Activated T-cell treated with anti-CD3 and anti-CD28 coated beads for 24 hours (primary cell): ENCODE measurements at regions not wholly inside any gene's neighbourhood (a gene's known extent, or its start where the extent isn't known, plus 50 kb on each side); places are given as distances from the start of the nearest gene placed in this dataset.
"Not testable (repeated sequence)": the region's sequence is repeated elsewhere in the genome, so short reads cannot be mapped to it uniquely, and the experiment has no call there.

ENCODE experiments used
- DNase-seq: peaks from one replicate; pipeline ENCODE4 v3.0.0-alpha.2; 2020; ENCODE audit warnings: low read depth

DNA sequence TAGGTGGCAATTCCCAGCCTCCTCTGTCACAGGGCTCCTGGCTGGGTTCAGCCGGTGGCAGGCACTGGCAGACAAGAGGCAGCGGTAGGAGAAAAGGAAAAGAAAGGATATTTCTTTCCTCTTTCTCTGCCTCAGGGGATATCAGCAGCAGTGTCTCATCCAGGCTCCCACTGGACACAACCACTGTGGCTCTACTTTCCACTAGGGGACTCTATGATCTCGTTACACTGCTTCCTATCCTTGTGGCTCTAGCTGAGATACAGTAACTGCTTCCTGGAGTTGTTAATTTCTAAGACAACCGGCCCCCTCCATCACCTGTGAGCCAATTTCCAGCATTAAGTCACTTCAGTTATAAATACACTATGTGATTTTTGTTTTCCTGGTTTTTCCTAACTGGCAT lies 102.0 kb upstream of the LRFN2 start:
- DNase-seq, result no peak

DNA sequence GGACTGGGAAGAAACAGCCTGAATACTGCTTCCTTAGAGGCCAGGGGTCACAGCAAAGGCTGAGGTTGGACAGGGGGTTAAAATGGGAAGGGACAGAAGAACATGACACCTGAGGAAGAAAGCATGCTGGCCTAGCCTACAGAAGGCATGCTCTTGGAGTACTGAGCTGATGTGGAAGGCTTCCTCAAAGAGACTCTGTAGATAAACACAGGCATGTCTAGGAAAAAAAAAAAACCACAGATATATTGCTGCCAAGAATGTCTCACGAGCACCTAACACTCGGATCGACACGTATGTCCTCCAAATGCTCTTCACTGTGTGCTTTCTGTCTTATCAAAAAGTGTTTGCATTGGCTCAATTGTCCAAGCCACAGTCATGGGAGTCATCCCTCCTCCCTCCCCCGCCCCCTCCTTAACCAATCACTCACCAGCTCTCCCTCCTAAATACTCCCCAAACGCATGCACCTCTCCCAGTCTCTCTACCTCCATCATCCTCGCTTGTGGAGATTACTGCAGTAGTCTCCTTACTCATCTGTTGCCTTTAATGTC lies 101.1 kb upstream of the LRFN2 start:
- no peak for DNase-seq

DNA sequence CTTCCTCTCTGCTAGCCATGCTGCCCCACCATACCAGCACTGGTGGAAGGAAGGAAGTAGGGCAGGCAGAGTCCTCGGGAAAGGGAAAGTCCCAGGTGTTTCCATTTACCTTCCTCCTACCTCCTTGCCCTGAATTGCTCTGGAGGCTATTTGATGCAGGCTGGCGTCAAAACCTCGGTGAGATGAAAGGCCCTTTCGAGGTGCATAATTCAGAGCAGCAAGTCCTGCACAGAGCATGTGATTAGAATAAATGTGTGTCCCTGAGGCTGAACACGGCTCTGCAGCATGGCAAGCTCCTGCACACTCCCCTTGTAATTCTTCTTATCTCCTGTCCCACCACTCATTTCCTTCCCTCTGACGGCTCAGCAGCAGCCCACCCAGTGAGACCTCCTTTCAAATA lies 98.7 kb upstream of the LRFN2 start:
- no peak for DNase-seq

DNA sequence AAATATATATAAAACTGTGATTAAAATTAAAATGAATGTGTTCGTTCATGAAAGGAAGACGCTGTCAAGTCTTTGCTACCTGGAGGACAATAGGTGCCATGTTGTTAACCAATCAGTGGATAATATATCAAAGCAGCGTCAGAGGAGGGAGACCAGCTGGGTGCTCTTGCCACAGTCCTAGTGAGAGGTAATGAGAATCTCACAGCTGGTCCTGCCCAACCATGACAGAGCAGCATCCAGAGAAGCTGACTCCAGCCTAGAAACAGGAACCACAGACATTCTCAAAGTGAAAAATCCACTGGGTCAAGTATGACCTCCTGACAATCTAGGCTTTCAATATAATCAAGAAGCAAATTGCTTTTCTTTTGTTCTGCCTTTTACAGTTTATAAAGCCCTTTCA lies 94.5 kb upstream of the LRFN2 start:
- DNase-seq, result no peak

DNA sequence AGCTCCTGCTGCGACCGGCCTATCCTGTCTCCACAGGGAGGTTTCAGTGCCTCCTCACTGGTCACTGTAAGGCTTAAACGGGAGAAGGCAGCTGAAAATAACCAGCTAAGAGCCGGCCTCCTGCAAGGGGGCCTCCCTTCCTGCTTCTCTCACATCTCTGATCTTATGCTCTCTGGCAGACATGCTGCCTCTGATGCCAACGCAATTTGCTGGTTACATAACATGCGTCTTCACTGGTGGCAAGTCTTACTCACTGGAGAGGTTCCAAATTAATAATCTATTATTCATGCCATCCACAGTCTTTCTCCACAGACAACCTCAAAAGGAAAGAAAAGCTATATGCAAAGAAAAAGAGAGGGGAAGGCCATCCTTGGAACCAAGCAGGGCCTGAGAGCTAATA lies 91.8 kb upstream of the LRFN2 start:
- no peak for DNase-seq

DNA sequence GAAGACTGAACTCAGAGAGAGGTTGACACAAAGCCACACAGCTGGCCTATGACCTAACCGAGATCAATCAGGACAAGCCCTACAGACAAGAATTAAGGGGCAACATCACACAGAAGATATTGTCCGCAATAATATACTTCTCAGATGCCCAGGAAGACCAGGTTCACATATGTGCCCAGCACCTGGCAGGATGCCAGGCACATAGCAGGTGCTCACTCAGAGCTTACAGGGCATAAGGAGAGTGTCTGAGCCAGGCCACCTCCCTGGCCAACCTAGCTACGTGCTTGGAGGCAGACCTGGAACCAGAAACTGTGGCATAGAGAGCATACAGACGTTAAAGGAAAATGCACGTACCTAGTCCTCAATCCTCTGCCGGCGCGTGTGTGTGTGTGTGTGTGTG lies 87.0 kb upstream of the LRFN2 start:
- DNase-seq, result no peak

DNA sequence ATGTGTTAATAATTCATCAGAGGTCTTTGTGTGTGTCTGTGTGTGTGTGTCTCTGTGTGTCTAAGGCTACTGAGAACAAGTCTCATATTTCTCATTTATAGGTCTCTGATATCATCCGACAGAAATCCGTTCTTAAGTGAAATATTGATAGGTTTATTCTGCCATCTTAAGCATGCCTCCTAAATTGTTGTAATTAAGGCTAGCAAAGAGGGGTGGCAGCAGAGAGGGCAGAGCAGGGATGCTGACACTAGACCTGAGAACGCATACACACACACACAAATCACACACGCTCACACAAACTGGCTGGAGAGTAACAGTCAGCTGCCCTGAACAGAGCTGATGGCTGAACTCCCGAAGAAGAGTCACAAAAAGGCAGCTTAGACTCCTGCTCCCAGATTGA lies 84.9 kb upstream of the LRFN2 start:
- DNase-seq, result no peak

DNA sequence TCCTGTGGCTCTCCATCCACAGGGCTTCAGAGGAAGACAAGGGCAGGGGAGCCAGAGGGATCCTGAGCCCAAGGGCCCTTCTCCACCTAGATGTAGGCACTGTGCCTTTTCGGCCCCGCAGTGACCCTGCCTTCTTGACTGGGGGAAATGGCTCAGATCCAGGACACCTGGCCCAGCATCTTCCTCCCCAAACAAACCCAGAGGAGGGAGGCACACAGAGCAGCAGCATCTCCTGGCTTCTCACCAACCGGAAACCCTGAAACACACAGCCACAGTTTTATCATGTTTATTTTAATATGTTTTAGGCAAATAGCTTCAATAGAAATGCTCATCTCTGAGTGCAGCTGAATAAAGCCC lies 84.5 kb upstream of the LRFN2 start:
- no peak for DNase-seq

DNA sequence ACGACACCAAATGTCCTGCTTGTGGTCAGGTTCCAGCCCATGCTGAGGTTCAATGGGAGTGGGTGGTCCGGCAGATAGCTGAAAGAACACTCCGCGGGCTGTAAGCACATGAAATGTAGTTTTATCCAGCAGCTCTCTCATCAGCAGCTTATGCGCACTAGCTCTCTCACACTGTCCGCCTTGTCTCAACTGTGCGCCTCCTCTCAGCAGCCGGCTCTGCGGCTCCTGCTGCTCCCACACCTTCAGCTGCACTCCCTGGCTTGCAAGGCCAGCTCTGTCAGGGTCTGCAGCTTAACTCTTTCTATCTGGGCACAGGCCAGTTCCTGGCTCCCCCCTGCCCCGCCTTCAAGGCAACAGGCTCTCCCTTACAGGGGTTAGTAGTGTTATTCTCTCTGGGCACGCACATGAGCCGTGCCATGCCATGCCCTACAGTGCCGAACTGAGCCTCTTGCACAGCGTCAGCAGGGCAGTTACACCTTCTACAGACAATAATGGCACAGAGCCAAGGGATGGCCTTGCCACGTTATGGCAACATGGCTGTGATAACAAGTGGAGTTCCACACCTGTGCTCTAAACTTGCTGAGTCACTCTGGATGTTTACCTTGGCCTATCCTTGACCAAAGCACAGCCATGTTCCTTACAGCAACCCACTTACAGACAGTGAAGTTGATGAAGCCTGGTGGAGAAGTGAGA lies 84.0 kb upstream of the LRFN2 start:
- DNase-seq, result no peak

DNA sequence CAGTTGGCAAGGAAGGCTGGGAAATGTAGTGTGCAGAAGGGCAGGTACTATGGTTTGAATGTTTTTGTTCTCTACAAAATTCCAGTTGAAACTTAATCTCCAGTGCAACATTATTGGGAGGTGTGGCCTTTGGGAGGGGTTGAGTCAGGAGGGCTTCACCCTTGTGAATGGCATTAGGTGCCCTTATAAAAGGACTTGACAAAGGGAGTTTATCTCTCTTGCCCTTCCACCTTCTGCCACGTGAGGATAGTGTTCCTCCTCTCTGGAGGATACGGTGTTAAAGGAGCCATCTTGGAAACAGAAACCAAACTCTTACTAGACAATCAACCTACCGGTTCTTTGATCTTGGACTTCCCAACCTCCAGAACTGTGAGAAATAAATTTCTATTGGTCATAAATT lies 82.2 kb upstream of the LRFN2 start:
- no peak for DNase-seq

DNA sequence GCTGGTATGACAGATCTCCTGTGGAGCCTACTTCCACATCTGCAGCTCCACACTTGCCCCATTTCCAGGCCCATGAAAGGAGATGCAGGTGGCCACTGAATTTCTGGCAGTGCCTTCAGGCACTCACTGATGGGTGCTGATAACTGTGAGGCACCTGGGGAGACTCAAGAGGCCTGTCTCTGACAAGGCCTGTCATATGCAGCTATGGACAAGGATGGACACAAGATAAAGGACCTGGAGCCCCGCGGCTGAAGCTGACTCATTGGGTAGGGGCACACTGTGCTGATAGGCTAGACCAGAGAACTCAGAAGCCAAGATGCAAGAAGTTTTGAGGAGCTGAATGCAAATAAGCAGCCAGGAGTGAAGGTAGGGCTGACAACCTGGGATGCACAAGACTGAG lies 81.0 kb upstream of the LRFN2 start:
- no peak for DNase-seq

DNA sequence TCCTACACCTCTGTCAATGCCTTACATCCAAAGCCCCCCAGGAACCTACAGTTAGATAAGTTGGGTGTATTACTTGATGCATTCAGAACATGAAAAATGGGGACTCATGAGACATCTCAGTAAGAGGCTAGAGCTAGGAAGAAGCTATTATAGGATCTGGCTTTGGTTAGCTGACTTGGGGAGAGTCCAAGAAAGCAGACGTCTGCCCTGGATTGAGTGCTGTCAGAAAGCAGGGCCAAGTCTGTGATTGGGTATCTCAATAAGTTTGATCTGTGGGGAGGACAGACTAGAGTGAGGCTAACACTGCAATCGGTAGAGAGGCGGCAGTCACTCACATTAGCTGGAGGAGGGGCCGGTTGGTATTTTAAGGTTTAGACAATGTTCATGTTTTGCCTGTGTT lies 79.4 kb upstream of the LRFN2 start:
- DNase-seq, result no peak

DNA sequence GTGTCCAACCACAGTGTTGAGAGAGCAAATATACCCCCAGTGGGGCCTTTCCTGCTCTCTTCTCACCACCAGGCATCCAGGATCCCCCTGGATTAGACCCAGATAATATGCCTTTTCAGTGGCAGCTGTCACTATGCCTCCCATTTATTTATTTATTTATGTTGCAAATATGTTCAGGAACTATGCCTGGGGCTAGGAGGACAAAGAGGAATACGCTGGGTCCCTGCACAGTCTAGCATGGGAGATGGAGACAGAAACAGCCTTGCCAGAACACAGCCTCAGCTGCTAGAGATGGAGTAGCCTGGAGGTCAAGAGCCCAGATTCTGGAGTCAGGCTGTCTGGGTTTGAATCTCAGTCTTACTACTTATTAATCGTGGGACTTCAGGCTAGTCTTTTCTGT lies 74.6 kb upstream of the LRFN2 start:
- DNase-seq, result no peak

DNA sequence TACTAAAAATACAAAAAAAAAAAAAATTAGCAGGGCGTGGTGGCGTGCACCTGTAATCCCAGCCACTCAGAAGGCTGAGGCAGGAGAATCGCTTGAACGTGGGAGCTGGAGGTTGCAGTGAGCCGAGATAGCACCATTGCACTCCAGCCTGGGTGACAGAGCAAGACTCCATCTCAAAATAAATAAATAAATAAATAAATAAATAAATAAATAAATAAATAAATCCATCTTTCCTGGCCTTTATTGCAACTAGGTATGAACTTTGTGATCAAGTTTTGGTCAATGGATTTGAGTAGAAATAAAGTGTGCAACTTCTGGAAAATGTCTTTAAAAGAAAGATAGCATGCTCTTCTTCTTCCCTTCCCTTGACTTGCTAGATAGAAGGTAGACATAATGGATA lies 69.6 kb upstream of the LRFN2 start:
- DNase-seq, result not testable (repeated sequence)

DNA sequence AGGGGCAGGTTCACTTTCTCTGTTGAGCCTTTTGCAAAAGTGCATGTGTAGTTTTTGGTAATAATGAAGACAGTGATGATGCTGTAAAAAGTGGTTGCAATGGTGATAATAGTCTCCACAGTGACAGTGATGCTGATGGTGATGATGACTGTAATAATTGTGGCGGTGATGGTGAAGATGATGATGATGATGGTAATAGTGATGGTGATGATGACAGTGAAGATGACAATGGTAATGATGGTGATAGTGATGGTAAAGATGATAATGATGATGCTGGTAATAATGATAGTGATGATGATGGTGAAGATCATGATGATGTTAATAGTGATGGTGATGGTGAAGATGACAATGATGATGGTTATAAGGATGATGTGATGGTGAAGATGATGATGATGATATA lies 67.7 kb upstream of the LRFN2 start:
- DNase-seq, result no peak

DNA sequence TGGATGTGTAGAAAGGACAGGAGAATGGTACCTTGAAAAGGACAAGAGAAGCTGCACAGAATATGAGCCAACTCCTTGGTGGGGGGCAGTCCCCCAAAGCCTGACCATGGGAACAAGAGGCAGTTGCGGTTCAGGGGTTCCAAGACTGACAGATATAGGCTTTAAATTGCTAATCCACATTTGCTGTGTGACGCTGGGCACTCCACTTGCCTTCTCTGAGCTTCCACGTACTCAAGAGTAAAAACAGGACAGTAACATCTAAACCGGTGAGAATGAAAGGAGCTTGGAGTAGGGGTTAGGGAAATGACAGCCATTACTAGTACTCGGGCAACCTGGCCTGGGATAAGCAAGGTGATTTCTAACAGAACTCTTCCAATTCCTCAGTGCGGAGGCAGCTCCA lies 57.9 kb upstream of the LRFN2 start:
- DNase-seq, result no peak

DNA sequence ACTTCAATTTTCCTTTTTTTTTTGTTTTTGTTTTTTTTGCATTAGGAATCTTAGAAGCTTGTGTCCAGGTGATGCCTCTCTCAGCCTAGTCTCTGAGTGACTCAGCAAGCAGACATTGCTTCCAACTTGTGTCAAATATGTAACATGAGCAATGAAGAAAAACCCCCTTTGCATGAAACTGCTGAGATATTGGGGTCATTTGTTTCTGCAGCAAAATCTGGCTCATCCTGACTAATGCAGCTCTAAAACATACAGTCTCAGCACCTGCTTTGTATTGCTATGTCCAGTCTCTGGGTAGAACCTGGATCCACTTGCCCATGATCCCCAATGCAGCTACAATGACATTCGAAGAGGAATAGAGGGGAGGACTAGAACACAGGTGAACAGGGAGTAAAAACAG lies 55.7 kb upstream of the LRFN2 start:
- DNase-seq, result no peak

DNA sequence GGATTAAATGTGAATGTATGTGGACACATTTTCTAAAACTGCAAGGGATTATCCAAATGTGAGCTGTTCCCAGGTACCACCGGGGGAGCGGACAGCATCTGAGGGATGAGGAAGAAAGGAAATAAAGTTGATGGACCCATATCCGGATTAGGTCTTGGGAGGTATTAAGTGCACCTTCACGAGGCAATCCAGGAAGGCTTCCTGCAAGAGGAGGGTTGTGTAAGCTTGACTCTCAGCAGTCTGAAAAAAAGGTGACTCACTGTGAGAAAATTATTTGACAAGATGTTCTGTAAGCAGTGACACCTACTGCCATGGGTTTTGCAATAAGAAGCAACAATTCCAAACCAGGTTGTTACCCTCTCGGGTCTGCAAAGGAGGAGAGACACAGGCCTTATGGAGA lies 55.0 kb upstream of the LRFN2 start:
- no peak for DNase-seq

DNA sequence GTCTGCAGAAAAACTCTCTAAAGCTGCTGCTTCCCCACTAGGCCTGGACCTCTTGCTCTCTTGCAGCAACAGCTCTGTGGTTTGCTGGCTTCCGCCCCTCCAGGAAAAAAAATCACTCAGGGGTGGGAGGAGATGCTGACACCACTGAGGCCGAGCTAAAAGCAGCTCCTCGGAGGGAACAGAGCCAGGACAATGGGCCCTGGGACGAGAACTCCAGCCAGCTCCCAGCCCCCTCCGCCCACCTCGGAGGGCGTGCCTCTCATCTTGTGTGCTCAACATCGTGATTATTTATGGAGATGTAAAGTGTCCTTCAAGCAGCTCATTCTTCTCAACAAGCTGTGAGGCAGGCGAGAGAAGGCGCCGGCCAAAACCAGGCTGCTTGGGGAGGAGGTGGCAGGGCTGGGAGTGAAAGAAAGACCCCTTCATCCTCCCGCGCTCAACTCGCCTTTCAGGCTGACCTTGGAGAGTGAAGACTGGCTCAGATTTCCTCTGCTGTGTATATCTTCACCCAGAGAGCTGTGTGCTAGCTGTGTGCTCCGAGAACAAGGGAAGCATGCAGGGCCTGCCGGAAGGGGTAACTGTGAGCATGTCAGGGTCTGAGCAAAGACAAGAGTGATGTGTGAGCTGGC lies 53.5 kb upstream of the LRFN2 start:
- no peak for DNase-seq
